IPS-20b (cell line): ENCODE measurements at regions not wholly inside any gene's neighbourhood (a gene's known extent, or its start where the extent isn't known, plus 50 kb on each side); places are given as distances from the start of the nearest gene placed in this dataset.
"Not testable (repeated sequence)": the region's sequence is repeated elsewhere in the genome, so short reads cannot be mapped to it uniquely, and the experiment has no call there.

ENCODE experiments used
- H3K27ac ChIP-seq: one replicate; pipeline ENCODE4 v1.5.1; 2013; ENCODE audit warnings: low read length
- H3K27me3 ChIP-seq: 2 replicates; pipeline ENCODE4 v1.6.1; 2013; ENCODE audit warnings: mild to moderate bottlenecking, low read length, inconsistent platforms; ENCODE audit not compliant: insufficient read depth
- H3K36me3 ChIP-seq: 2 replicates; pipeline ENCODE4 v1.6.1; 2013; ENCODE audit warnings: low read depth, mild to moderate bottlenecking, inconsistent platforms, low read length, moderate library complexity; ENCODE audit not compliant: insufficient read depth
- H3K4me1 ChIP-seq: 2 replicates; pipeline ENCODE4 v1.6.1; 2013; ENCODE audit warnings: mild to moderate bottlenecking, control low read depth, inconsistent platforms, low read length, moderate library complexity; ENCODE audit not compliant: insufficient read depth
- H3K4me3 ChIP-seq: 2 replicates; pipeline ENCODE4 v1.5.1; 2013; ENCODE audit warnings: mild to moderate bottlenecking, low read length, inconsistent platforms
- H3K9ac ChIP-seq: 2 replicates; pipeline ENCODE4 v1.6.1; 2013; ENCODE audit warnings: low read depth, mild to moderate bottlenecking, inconsistent platforms, low read length, moderate library complexity
- H3K9me3 ChIP-seq: 2 replicates; pipeline ENCODE4 v1.6.1; 2013; ENCODE audit warnings: mild to moderate bottlenecking, low read depth, low read length, inconsistent platforms; ENCODE audit not compliant: insufficient read depth

- Histone ChIP-seq H3K27me3 (no peaks in the 10 kb centered on the region), H3K27ac (no peak overlapping the region), H3K4me1 (no peaks in the 10 kb centered on the region)
Observed at GRCh38 chr3:5767304-5767703, 579.8 kb downstream of the EDEM1 start.

DNA sequence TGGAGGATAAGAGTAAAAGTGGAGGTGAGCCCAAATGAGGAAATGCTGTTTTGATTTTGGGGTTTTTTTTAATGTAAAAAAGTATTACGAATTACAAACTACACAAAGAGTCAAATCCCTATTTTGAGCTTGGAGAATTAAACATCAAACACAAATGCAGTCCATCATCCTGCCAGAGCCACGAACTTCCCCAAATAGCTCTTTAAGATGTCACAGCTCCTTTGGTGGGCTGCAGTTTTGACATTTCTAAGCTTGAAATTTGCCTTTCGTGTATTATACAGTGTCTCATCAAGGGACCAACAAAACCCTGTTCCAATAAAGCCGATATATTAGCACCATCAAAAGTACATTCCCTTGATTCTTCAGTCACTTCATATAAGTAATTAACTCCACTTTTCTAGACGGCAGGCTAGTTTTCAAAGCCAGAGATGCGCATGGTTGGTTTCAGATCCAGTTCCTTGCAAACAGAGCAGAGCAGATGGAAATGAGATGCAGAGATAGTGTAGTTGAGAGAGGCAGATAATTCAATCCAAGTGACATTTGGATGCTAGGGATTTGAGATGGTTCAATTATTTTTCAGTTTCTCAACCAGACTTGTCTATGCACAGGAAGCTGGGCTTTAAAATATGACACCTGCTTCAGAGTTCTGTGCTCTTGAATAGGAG is 580.9 kb downstream of the EDEM1 start:
- Histone ChIP-seq H3K4me3 (no peak overlapping the region), H3K9me3 (no peaks in the 10 kb centered on the region)

More at GRCh38 chr3:5767304-5767703, 579.8 kb downstream of the EDEM1 start:
- H3K9me3 ChIP-seq = no peaks in the 10 kb centered on the region
- no peak overlapping the region for H3K4me3 ChIP-seq
- H3K36me3 ChIP-seq = no peaks in the 10 kb centered on the region
- no peak overlapping the region for H3K9ac ChIP-seq

GRCh38 chr3:5769825-5770224 is 582.3 kb downstream of the EDEM1 start:
- Histone ChIP-seq H3K36me3 (no peaks in the 10 kb centered on the region), H3K27ac (no peak overlapping the region), H3K4me3 (no peak overlapping the region), H3K9me3 (no peaks in the 10 kb centered on the region), H3K27me3 (no peaks in the 10 kb centered on the region), H3K9ac (no peak overlapping the region), H3K4me1 (no peaks in the 10 kb centered on the region)

More for the DNA sequence above, 580.9 kb downstream of the EDEM1 start:
- H3K4me1 ChIP-seq = no peaks in the 10 kb centered on the region
- no peak overlapping the region for H3K9ac ChIP-seq
- no peak overlapping the region for H3K27ac ChIP-seq
- H3K36me3 ChIP-seq = no peaks in the 10 kb centered on the region
- no peaks in the 10 kb centered on the region for H3K27me3 ChIP-seq

GRCh38 chr3:5774337-5774736 is 586.8 kb downstream of the EDEM1 start:
- no peak overlapping the region for H3K27ac ChIP-seq
- H3K4me3 ChIP-seq = no peak overlapping the region
- H3K9ac ChIP-seq = no peak overlapping the region
- H3K36me3 ChIP-seq = no peaks in the 10 kb centered on the region
- no peaks in the 10 kb centered on the region for H3K27me3 ChIP-seq
- H3K9me3 ChIP-seq = no peaks in the 10 kb centered on the region
- H3K4me1 ChIP-seq = no peaks in the 10 kb centered on the region

DNA sequence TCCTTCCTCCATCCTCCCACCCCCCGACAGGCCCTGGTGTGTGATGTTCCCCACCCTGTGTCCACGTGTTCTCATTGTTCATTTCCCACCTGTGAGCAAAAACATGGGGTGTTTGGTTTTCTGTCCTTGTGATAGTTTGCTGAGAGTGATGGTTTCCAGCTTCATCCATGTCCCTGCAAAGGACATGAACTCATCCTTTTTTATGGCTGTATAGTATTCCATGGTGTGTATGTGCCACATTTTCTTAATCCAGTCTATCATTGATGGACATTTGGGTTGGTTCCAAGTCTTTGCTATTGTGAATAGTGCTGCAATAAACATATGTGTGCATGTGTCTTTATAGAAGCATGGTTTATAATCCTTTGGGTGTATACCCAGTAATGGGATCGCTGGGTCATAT is 587.6 kb downstream of the EDEM1 start:
- H3K36me3 ChIP-seq, H3K27me3 ChIP-seq, H3K4me3 ChIP-seq, H3K27ac ChIP-seq, H3K4me1 ChIP-seq, H3K9me3 ChIP-seq, H3K9ac ChIP-seq: not testable (repeated sequence)

- H3K27ac ChIP-seq = no peak overlapping the region
Observed at GRCh38 chr3:5784690-5785089, 597.2 kb downstream of the EDEM1 start.

GRCh38 chr3:5787861-5788488 is 600.5 kb downstream of the EDEM1 start:
- Histone ChIP-seq H3K4me1 (no peaks in the 10 kb centered on the region), H3K4me3 (no peak overlapping the region), H3K27ac (no peak overlapping the region)

More at GRCh38 chr3:5784690-5785089, 597.2 kb downstream of the EDEM1 start:
- Histone ChIP-seq H3K9me3 (no peaks in the 10 kb centered on the region), H3K27me3 (no peaks in the 10 kb centered on the region), H3K4me1 (no peaks in the 10 kb centered on the region), H3K4me3 (no peak overlapping the region), H3K9ac (no peak overlapping the region), H3K36me3 (no peaks in the 10 kb centered on the region)

DNA sequence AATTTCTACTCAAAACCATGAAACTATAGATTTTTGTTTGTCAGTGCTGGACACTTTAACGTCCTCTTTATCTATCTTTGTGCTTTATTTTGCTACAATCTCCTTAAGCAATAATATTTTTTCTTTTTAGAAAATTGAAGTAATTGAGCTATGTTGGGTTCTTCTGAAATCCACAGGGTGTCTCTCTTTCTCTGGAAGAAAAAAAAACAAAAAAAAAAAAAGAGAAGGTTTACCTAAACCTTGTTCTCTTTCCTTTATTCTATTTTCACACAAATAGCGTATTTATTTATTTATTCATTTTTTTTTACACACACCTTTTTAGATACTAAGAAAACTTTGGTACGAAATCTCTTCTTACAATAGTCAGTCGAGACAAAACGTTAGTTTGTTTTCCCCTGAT is 601.0 kb downstream of the EDEM1 start:
- no peak overlapping the region for H3K27ac ChIP-seq

More at GRCh38 chr3:5787861-5788488, 600.5 kb downstream of the EDEM1 start:
- H3K9me3 ChIP-seq = no peaks in the 10 kb centered on the region
- H3K36me3 ChIP-seq = no peaks in the 10 kb centered on the region
- no peak overlapping the region for H3K9ac ChIP-seq
- H3K27me3 ChIP-seq = no peaks in the 10 kb centered on the region

GRCh38 chr3:5791558-5791957 is 604.1 kb downstream of the EDEM1 start:
- Histone ChIP-seq H3K27me3 (no peaks in the 10 kb centered on the region), H3K27ac (no peak overlapping the region), H3K9me3 (no peaks in the 10 kb centered on the region), H3K4me3 (no peak overlapping the region), H3K36me3 (no peaks in the 10 kb centered on the region), H3K4me1 (no peaks in the 10 kb centered on the region), H3K9ac (no peak overlapping the region)

More for the DNA sequence above, 601.0 kb downstream of the EDEM1 start:
- Histone ChIP-seq H3K4me3 (no peak overlapping the region), H3K9ac (no peak overlapping the region), H3K9me3 (no peaks in the 10 kb centered on the region), H3K4me1 (no peaks in the 10 kb centered on the region), H3K36me3 (no peaks in the 10 kb centered on the region), H3K27me3 (no peaks in the 10 kb centered on the region)

- H3K9ac ChIP-seq = no peak overlapping the region
- no peak overlapping the region for H3K4me3 ChIP-seq
- no peaks in the 10 kb centered on the region for H3K27me3 ChIP-seq
- no peaks in the 10 kb centered on the region for H3K9me3 ChIP-seq
- H3K27ac ChIP-seq = no peak overlapping the region
- no peaks in the 10 kb centered on the region for H3K4me1 ChIP-seq
- H3K36me3 ChIP-seq = no peaks in the 10 kb centered on the region
Observed at GRCh38 chr3:5796541-5796940, 609.0 kb downstream of the EDEM1 start.

- Histone ChIP-seq H3K27me3 (no peaks in the 10 kb centered on the region), H3K27ac (no peak overlapping the region), H3K9me3 (no peaks in the 10 kb centered on the region), H3K36me3 (no peaks in the 10 kb centered on the region), H3K4me3 (no peak overlapping the region), H3K4me1 (no peaks in the 10 kb centered on the region), H3K9ac (no peak overlapping the region)
Observed at GRCh38 chr3:5798809-5799208, 611.3 kb downstream of the EDEM1 start.

DNA sequence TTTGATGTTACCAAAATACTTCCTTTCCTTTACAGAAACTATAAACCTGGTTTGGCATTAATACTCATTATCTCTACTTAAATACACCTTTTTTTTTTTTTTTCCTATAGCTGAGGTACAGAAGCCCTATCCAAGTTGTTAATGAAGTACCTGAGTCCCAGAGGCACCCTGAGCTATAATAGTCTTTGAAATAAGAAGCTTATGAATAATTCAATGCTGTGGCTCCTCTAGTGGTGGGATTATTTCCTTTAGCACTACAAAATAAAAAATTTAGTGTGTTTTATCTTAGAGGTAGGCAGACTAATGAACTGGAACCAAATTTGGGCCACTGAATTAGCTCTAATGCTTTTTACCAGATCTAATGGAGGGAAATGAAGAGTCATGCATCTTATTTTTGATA is 611.9 kb downstream of the EDEM1 start:
- H3K9me3 ChIP-seq = no peaks in the 10 kb centered on the region

More for the DNA sequence above, 611.9 kb downstream of the EDEM1 start:
- H3K27ac ChIP-seq = no peak overlapping the region
- H3K4me3 ChIP-seq = no peak overlapping the region
- no peaks in the 10 kb centered on the region for H3K4me1 ChIP-seq
- H3K36me3 ChIP-seq = no peaks in the 10 kb centered on the region
- H3K27me3 ChIP-seq = no peaks in the 10 kb centered on the region
- no peak overlapping the region for H3K9ac ChIP-seq
